Erythroblast (primary cell): ENCODE measurements at regions not wholly inside any gene's neighbourhood (a gene's known extent, or its start where the extent isn't known, plus 50 kb on each side); places are given as distances from the start of the nearest gene placed in this dataset.
"Not testable (repeated sequence)": the region's sequence is repeated elsewhere in the genome, so short reads cannot be mapped to it uniquely, and the experiment has no call there.

ENCODE experiments used
- GATA1 ChIP-seq: IDR thresholded peaks from 2 replicates; pipeline ENCODE4 v1.6.1; 2011; ENCODE audit warnings: low read depth, mild to moderate bottlenecking, control low read depth, low read length, moderate library complexity
- POLR2A ChIP-seq: IDR thresholded peaks from 2 replicates; pipeline ENCODE4 v1.6.1; 2011; ENCODE audit warnings: mild to moderate bottlenecking, low read length

DNA sequence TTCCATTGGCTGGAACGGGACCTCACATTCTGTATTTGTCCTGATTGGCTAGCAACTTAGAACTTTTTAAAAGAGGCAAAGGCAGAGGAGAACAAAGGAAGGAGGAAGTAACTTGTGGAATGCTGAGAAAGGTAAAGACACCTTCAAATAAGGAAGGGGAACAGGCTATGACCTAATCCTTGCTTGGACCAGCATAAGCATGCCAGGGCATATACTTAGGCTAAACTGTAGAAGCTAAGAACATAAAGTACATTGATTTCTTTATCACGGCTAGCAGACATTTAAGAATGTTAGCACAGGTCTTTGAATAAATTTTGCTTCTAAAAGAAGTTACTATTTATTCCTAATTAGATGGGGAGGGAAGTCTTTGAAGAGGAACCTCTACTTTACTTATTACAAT is 136.4 kb upstream of the SMYD2 start:
- not testable (repeated sequence) for TF ChIP-seq POLR2A, GATA1
